HEK293 (cell line): ENCODE measurements at regions not wholly inside any gene's neighbourhood (a gene's known extent, or its start where the extent isn't known, plus 50 kb on each side); places are given as distances from the start of the nearest gene placed in this dataset.

Experiments used
- KLF1 ChIP-seq: fragments of 450-650 bp; formaldehyde crosslinking; IDR thresholded peaks from 2 replicates; pipeline ENCODE4 v1.5.1; 2016; ENCODE audit warnings: missing biosample characterization, missing genetic modification characterization
- PATZ1 ChIP-seq: fragments of 450-650 bp; formaldehyde crosslinking; IDR thresholded peaks from 2 replicates; pipeline ENCODE4 v1.5.1; 2016; ENCODE audit warnings: missing biosample characterization, missing genetic modification characterization
- TCF7L2 ChIP-seq: IDR thresholded peaks from 2 replicates; pipeline ENCODE4 v1.6.1; 2011; ENCODE audit warnings: low read depth, mild to moderate bottlenecking, inconsistent platforms, low read length, moderate library complexity, borderline replicate concordance
- ZBTB44 ChIP-seq: fragments of 450-650 bp; IDR thresholded peaks from 2 replicates; pipeline ENCODE4 v1.5.1; 2018; ENCODE audit warnings: missing biosample characterization, mild to moderate bottlenecking, missing genetic modification characterization
- ZNF23 ChIP-seq: fragments of 450-650 bp; formaldehyde crosslinking; IDR thresholded peaks from 2 replicates; pipeline ENCODE4 v1.5.1; 2016; ENCODE audit warnings: missing biosample characterization, missing genetic modification characterization, borderline replicate concordance
- ZNF404 ChIP-seq: fragments of 450-650 bp; formaldehyde crosslinking; IDR thresholded peaks from 2 replicates; pipeline ENCODE4 v1.5.1; 2017; ENCODE audit warnings: missing biosample characterization, missing genetic modification characterization
- ZNF776 ChIP-seq: fragments of 450-650 bp; formaldehyde crosslinking; IDR thresholded peaks from 2 replicates; pipeline ENCODE4 v1.5.0; 2017; ENCODE audit warnings: missing biosample characterization, missing genetic modification characterization, borderline replicate concordance
- ZNF791 ChIP-seq: fragments of 450-650 bp; formaldehyde crosslinking; IDR thresholded peaks from 2 replicates; pipeline ENCODE4 v1.5.1; 2016; ENCODE audit warnings: missing biosample characterization, missing genetic modification characterization
- ZNF830 ChIP-seq: fragments of 450-650 bp; IDR thresholded peaks from 2 replicates; pipeline ENCODE4 v1.5.0; 2018; ENCODE audit warnings: missing biosample characterization, missing genetic modification characterization, low read depth, mild to moderate bottlenecking, moderate library complexity
- TF ChIP-seq, protein P1 (sequence below): fragments of 450-650 bp; formaldehyde crosslinking; IDR thresholded peaks from 2 replicates; pipeline ENCODE4 v1.5.1; 2016; ENCODE audit warnings: missing biosample characterization, missing genetic modification characterization
- TF ChIP-seq, protein P2 (sequence below): fragments of 450-650 bp; formaldehyde crosslinking; IDR thresholded peaks from 2 replicates; pipeline ENCODE4 v1.5.1; 2017; ENCODE audit warnings: missing biosample characterization, missing genetic modification characterization
- TF ChIP-seq, protein P3 (sequence below): fragments of 450-650 bp; formaldehyde crosslinking; conservative IDR thresholded peaks from 2 replicates; pipeline ENCODE4 v1.5.1; 2016; ENCODE audit warnings: low read depth, missing biosample characterization, missing genetic modification characterization
- TF ChIP-seq, protein P4 (sequence below): fragments of 450-650 bp; formaldehyde crosslinking; IDR thresholded peaks from 2 replicates; pipeline ENCODE4 v1.5.1; 2017; ENCODE audit warnings: missing biosample characterization, missing genetic modification characterization

GRCh38 chr1:224563666-224564065 lies 52.5 kb upstream of the CNIH3 start:
- TF ChIP-seq, protein P1, sequence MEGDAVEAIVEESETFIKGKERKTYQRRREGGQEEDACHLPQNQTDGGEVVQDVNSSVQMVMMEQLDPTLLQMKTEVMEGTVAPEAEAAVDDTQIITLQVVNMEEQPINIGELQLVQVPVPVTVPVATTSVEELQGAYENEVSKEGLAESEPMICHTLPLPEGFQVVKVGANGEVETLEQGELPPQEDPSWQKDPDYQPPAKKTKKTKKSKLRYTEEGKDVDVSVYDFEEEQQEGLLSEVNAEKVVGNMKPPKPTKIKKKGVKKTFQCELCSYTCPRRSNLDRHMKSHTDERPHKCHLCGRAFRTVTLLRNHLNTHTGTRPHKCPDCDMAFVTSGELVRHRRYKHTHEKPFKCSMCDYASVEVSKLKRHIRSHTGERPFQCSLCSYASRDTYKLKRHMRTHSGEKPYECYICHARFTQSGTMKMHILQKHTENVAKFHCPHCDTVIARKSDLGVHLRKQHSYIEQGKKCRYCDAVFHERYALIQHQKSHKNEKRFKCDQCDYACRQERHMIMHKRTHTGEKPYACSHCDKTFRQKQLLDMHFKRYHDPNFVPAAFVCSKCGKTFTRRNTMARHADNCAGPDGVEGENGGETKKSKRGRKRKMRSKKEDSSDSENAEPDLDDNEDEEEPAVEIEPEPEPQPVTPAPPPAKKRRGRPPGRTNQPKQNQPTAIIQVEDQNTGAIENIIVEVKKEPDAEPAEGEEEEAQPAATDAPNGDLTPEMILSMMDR (tag by site-specific recombination), result no peak
- TF ChIP-seq TCF7L2, result no peak
- no peak for TF ChIP-seq ZNF23 (tag by site-specific recombination)
- no peak for TF ChIP-seq ZNF776 (tag by site-specific recombination)
- TF ChIP-seq, protein P2, sequence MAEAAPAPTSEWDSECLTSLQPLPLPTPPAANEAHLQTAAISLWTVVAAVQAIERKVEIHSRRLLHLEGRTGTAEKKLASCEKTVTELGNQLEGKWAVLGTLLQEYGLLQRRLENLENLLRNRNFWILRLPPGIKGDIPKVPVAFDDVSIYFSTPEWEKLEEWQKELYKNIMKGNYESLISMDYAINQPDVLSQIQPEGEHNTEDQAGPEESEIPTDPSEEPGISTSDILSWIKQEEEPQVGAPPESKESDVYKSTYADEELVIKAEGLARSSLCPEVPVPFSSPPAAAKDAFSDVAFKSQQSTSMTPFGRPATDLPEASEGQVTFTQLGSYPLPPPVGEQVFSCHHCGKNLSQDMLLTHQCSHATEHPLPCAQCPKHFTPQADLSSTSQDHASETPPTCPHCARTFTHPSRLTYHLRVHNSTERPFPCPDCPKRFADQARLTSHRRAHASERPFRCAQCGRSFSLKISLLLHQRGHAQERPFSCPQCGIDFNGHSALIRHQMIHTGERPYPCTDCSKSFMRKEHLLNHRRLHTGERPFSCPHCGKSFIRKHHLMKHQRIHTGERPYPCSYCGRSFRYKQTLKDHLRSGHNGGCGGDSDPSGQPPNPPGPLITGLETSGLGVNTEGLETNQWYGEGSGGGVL (tag by site-specific recombination), result no peak
- no peak for TF ChIP-seq ZNF830 (tag by site-specific recombination)
- TF ChIP-seq, protein P3, sequence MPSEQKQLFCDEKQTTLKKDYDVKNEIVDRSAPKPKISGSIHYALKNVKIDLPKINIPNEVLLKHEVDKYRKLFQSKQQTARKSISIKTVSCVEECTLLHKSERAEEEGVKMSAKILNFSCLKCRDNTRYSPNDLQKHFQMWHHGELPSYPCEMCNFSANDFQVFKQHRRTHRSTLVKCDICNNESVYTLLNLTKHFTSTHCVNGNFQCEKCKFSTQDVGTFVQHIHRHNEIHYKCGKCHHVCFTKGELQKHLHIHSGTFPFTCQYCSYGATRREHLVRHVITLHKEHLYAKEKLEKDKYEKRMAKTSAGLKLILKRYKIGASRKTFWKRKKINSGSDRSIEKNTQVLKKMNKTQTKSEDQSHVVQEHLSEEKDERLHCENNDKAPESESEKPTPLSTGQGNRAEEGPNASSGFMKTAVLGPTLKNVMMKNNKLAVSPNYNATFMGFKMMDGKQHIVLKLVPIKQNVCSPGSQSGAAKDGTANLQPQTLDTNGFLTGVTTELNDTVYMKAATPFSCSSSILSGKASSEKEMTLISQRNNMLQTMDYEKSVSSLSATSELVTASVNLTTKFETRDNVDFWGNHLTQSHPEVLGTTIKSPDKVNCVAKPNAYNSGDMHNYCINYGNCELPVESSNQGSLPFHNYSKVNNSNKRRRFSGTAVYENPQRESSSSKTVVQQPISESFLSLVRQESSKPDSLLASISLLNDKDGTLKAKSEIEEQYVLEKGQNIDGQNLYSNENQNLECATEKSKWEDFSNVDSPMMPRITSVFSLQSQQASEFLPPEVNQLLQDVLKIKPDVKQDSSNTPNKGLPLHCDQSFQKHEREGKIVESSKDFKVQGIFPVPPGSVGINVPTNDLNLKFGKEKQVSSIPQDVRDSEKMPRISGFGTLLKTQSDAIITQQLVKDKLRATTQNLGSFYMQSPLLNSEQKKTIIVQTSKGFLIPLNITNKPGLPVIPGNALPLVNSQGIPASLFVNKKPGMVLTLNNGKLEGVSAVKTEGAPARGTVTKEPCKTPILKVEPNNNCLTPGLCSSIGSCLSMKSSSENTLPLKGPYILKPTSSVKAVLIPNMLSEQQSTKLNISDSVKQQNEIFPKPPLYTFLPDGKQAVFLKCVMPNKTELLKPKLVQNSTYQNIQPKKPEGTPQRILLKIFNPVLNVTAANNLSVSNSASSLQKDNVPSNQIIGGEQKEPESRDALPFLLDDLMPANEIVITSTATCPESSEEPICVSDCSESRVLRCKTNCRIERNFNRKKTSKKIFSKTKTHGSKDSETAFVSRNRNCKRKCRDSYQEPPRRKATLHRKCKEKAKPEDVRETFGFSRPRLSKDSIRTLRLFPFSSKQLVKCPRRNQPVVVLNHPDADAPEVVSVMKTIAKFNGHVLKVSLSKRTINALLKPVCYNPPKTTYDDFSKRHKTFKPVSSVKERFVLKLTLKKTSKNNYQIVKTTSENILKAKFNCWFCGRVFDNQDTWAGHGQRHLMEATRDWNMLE (tag by site-specific recombination), result no peak
- no peak for TF ChIP-seq ZNF404 (tag by site-specific recombination)
- TF ChIP-seq KLF1, result no peak
- TF ChIP-seq PATZ1 (tag by site-specific recombination), result no peak
- no peak for TF ChIP-seq ZNF791 (tag by site-specific recombination)
- TF ChIP-seq ZBTB44, result no peak
- TF ChIP-seq, protein P4, sequence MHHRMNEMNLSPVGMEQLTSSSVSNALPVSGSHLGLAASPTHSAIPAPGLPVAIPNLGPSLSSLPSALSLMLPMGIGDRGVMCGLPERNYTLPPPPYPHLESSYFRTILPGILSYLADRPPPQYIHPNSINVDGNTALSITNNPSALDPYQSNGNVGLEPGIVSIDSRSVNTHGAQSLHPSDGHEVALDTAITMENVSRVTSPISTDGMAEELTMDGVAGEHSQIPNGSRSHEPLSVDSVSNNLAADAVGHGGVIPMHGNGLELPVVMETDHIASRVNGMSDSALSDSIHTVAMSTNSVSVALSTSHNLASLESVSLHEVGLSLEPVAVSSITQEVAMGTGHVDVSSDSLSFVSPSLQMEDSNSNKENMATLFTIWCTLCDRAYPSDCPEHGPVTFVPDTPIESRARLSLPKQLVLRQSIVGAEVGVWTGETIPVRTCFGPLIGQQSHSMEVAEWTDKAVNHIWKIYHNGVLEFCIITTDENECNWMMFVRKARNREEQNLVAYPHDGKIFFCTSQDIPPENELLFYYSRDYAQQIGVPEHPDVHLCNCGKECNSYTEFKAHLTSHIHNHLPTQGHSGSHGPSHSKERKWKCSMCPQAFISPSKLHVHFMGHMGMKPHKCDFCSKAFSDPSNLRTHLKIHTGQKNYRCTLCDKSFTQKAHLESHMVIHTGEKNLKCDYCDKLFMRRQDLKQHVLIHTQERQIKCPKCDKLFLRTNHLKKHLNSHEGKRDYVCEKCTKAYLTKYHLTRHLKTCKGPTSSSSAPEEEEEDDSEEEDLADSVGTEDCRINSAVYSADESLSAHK, result no peak
